H1 (cell line): ENCODE measurements at regions not wholly inside any gene's neighbourhood (a gene's known extent, or its start where the extent isn't known, plus 50 kb on each side); places are given as distances from the start of the nearest gene placed in this dataset.

Source experiments
- CTCF ChIA-PET: fragments of 300-600 bp; sonication (Branson Sonifier 250); formaldehyde crosslinking; loops from one replicate; lab custom pipeline; 2021; ENCODE audit not compliant: partially characterized antibody; lab: Charles Lee
- POLR2A ChIA-PET: fragments of 300-600 bp; sonication (Branson Sonifier 250); formaldehyde crosslinking; loops from one replicate; lab custom pipeline; 2021; ENCODE audit warnings: inconsistent platforms; ENCODE audit not compliant: partially characterized antibody; lab: Charles Lee
- DNase-seq, 2 experiments: peaks; one replicate each; pipeline versions ENCODE4 v3.0.0 to v3.0.0-alpha.2; 2010 to 2022; ENCODE audit warnings: low spot score in 2 of 2, low read depth in 1 of 2, mixed read lengths in 1 of 2
- FAIRE-seq: peaks from 2 replicates; lab custom pipeline; 2011; peaks lifted over from hg19 to GRCh38; lab: Jason Lieb, UNC
- H2AFZ ChIP-seq: 2 replicates; pipeline ENCODE4 v1.8.1; 2012; ENCODE audit warnings: low read length, inconsistent platforms
- H2AK5ac ChIP-seq: 2 replicates; pipeline ENCODE4 v1.6.1; 2013; ENCODE audit warnings: low read depth, low read length
- H2BK120ac ChIP-seq: replicated peaks from 2 replicates; pipeline ENCODE3; 2013; ENCODE audit warnings: low read depth, low read length, inconsistent platforms
- H2BK12ac ChIP-seq: 2 replicates; pipeline ENCODE4 v1.6.1; 2013; ENCODE audit warnings: low read depth, low read length
- H2BK15ac ChIP-seq: 2 replicates; pipeline ENCODE4 v1.6.1; 2013; ENCODE audit warnings: low read length
- H2BK20ac ChIP-seq: 2 replicates; pipeline ENCODE4 v1.6.1; 2013; ENCODE audit warnings: low read length
- H2BK5ac ChIP-seq: 2 replicates; pipeline ENCODE4 v1.6.1; 2013; ENCODE audit warnings: low read depth, low read length
- H3K14ac ChIP-seq: 2 replicates; pipeline ENCODE4 v1.6.1; 2013; ENCODE audit warnings: inconsistent platforms; ENCODE audit not compliant: insufficient read length
- H3K18ac ChIP-seq: 2 replicates; pipeline ENCODE4 v1.6.1; 2013; ENCODE audit warnings: low read length; ENCODE audit errors: extremely low read depth
- H3K23ac ChIP-seq: 2 replicates; pipeline ENCODE4 v1.6.1; 2013; ENCODE audit warnings: inconsistent platforms; ENCODE audit not compliant: insufficient read length
- H3K23me2 ChIP-seq: 2 replicates; pipeline ENCODE4 v1.6.1; 2013; ENCODE audit warnings: low read depth, low read length
- H3K27ac ChIP-seq: 2 replicates; pipeline ENCODE4 v1.6.1; 2011; ENCODE audit warnings: low read depth, low read length, inconsistent platforms
- H3K27me3 ChIP-seq, 4 experiments: replicated peaks in 1 of 4; 1 replicate in 1 of 4; 2 replicates in 3 of 4; pipeline versions ENCODE4 v1.6.1 to v1.8.1; 2011 to 2013; ENCODE audit warnings: low read length in 3 of 4, mild to moderate bottlenecking in 3 of 4, inconsistent platforms in 2 of 4, mixed read lengths in 2 of 4, moderate library complexity in 1 of 4; ENCODE audit not compliant: control insufficient read depth in 3 of 4, insufficient read depth in 3 of 4; ENCODE audit errors: extremely low read depth in 1 of 4
- H3K36me3 ChIP-seq, 4 experiments: 2 replicates each; pipeline versions ENCODE4 v1.6.1 to v1.8.1; 2011 to 2013; ENCODE audit warnings: mild to moderate bottlenecking in 4 of 4, low read length in 3 of 4, moderate library complexity in 2 of 4, control low read depth in 1 of 4, inconsistent platforms in 1 of 4; ENCODE audit not compliant: insufficient read depth in 4 of 4, control insufficient read depth in 2 of 4
- H3K4ac ChIP-seq: replicated peaks from 2 replicates; pipeline ENCODE3; 2013; ENCODE audit warnings: low read length, low read depth, mixed read lengths, inconsistent platforms; ENCODE audit not compliant: insufficient read length
- H3K4me1 ChIP-seq, 4 experiments: replicated peaks in 1 of 4; 1 replicate in 1 of 4; 2 replicates in 3 of 4; pipeline versions ENCODE4 v1.6.1 to v1.8.1; 2011 to 2013; ENCODE audit warnings: low read length in 3 of 4, inconsistent platforms in 2 of 4, mixed read lengths in 1 of 4; ENCODE audit not compliant: insufficient read depth in 4 of 4, control insufficient read depth in 3 of 4
- H3K4me2 ChIP-seq, 2 experiments: 2 replicates each; pipeline versions ENCODE4 v1.6.1 to v1.8.1; 2011 to 2013; ENCODE audit warnings: low read depth in 2 of 2, low read length in 2 of 2, control low read depth in 1 of 2, inconsistent platforms in 1 of 2, mild to moderate bottlenecking in 1 of 2; ENCODE audit not compliant: insufficient read depth in 1 of 2
- H3K4me3 ChIP-seq, 4 experiments: fragments of 200-600, 300-600 bp in 1 of 4; sonication (generic), shearing (Covaris generic), sonication (Bioruptor Twin) in 1 of 4; 2 replicates each; pipeline versions ENCODE4 v1.5.1 to v1.8.1; 2011 to 2016; ENCODE audit warnings: low read length in 4 of 4, low read depth in 3 of 4, control low read depth in 2 of 4, inconsistent platforms in 2 of 4, mild to moderate bottlenecking in 2 of 4, mixed read lengths in 1 of 4, moderate library complexity in 1 of 4; ENCODE audit not compliant: insufficient read depth in 2 of 4; ENCODE audit errors: extremely low read depth in 1 of 4
- H3K56ac ChIP-seq: replicated peaks from 2 replicates; pipeline ENCODE3; 2013; ENCODE audit warnings: low read depth, mild to moderate bottlenecking, mixed read lengths, low read length, inconsistent platforms; ENCODE audit not compliant: insufficient read length
- H3K79me1 ChIP-seq: 2 replicates; pipeline ENCODE4 v1.6.1; 2013; ENCODE audit warnings: low read depth, low read length, control low read depth
- H3K79me2 ChIP-seq, 2 experiments: 2 replicates each; pipeline versions ENCODE4 v1.6.1 to v1.8.1; 2012 to 2013; ENCODE audit warnings: low read length in 2 of 2, mild to moderate bottlenecking in 2 of 2, inconsistent platforms in 1 of 2; ENCODE audit not compliant: insufficient read depth in 2 of 2, control insufficient read depth in 1 of 2
- H3K9ac ChIP-seq, 4 experiments: replicated peaks in 1 of 4; 1 replicate in 1 of 4; 2 replicates in 3 of 4; pipeline versions ENCODE4 v1.6.1 to v1.8.1; 2011 to 2013; ENCODE audit warnings: low read depth in 3 of 4, low read length in 3 of 4, control low read depth in 2 of 4, mild to moderate bottlenecking in 2 of 4, moderate library complexity in 2 of 4, inconsistent platforms in 1 of 4; ENCODE audit errors: extremely low read depth in 1 of 4
- H3K9me3 ChIP-seq, 2 experiments: 2 replicates each; pipeline versions ENCODE4 v1.6.1 to v1.8.1; 2012 to 2013; ENCODE audit warnings: mild to moderate bottlenecking in 2 of 2, moderate library complexity in 2 of 2, control low read depth in 1 of 2, inconsistent platforms in 1 of 2, low read depth in 1 of 2, low read length in 1 of 2, mixed read lengths in 1 of 2; ENCODE audit not compliant: insufficient read depth in 2 of 2
- H4K20me1 ChIP-seq, 2 experiments: replicated peaks in 1 of 2; 2 replicates each; pipeline versions ENCODE3 to v1.8.1; 2011 to 2013; ENCODE audit warnings: inconsistent platforms in 2 of 2, low read length in 2 of 2, mild to moderate bottlenecking in 1 of 2; ENCODE audit not compliant: insufficient read depth in 2 of 2, control insufficient read depth in 1 of 2
- H4K5ac ChIP-seq: 2 replicates; pipeline ENCODE4 v1.6.1; 2013; ENCODE audit warnings: low read length, low read depth, mixed read lengths, inconsistent platforms; ENCODE audit not compliant: insufficient read length
- H4K8ac ChIP-seq: 2 replicates; pipeline ENCODE4 v1.8.0; 2013; ENCODE audit warnings: mild to moderate bottlenecking, moderate library complexity, low read length, inconsistent platforms; ENCODE audit not compliant: insufficient read depth; ENCODE audit errors: extremely low read depth
- H4K91ac ChIP-seq: replicated peaks from 2 replicates; pipeline ENCODE3; 2013; ENCODE audit warnings: low read length, mixed read lengths, inconsistent platforms; ENCODE audit not compliant: insufficient read length
- CHD2 ChIP-seq: IDR thresholded peaks from 2 replicates; pipeline ENCODE4 v1.6.1; 2012; ENCODE audit warnings: low read length, improper control_type of control experiment
- EP300 ChIP-seq, 2 experiments: IDR thresholded peaks; 1 replicate in 1 of 2; 2 replicates in 1 of 2; pipeline ENCODE4 v1.6.1; 2011 to 2012; ENCODE audit warnings: low read depth in 2 of 2, low read length in 2 of 2, mild to moderate bottlenecking in 2 of 2, borderline replicate concordance in 1 of 2, inconsistent platforms in 1 of 2, moderate library complexity in 1 of 2
- PHF8 ChIP-seq: fragments of 200-600 bp; sonication (generic); conservative IDR thresholded peaks from 2 replicates; pipeline ENCODE4 v1.7.1; 2012; ENCODE audit warnings: low read depth, mild to moderate bottlenecking, inconsistent platforms, low read length, moderate library complexity
- SP1 ChIP-seq: IDR thresholded peaks from 2 replicates; pipeline ENCODE4 v1.6.1; 2011; ENCODE audit warnings: low read depth, low read length
- TBP ChIP-seq: IDR thresholded peaks from 2 replicates; pipeline ENCODE4 v1.6.1; 2011; ENCODE audit warnings: low read depth, low read length, improper control_type of control experiment
- TEAD4 ChIP-seq: IDR thresholded peaks from 2 replicates; pipeline ENCODE4 v1.6.1; 2012; ENCODE audit warnings: low read depth, low read length, inconsistent platforms, mixed read lengths
- WGBS, 2 experiments: shearing (Covaris generic) in 1 of 2; methylation state at CpG; one replicate each; pipeline versions ENCODE4 v1.1.6 to v1.1.7; 2013 to 2015; ENCODE audit warnings: low lambda C conversion rate in 2 of 2, mixed read lengths in 2 of 2, inconsistent platforms in 1 of 2, low coverage in 1 of 2, missing lambda C conversion rate in 1 of 2; ENCODE audit not compliant: insufficient replicate concordance in 2 of 2, insufficient coverage in 1 of 2, insufficient read length in 1 of 2; ENCODE audit errors: extremely low coverage in 1 of 2, missing lambda C conversion rate in 1 of 2; 5-methylcytosine and 5-hydroxymethylcytosine counted together
- TF ChIP-seq, protein P1 (sequence below), 3 experiments: IDR thresholded peaks; 1 replicate in 2 of 3; 2 replicates in 1 of 3; pipeline versions ENCODE4 v1.5.1 to v1.6.1; 2011; ENCODE audit warnings: low read length in 3 of 3, mild to moderate bottlenecking in 3 of 3, inconsistent platforms in 2 of 3, low read depth in 1 of 3, moderate library complexity in 1 of 3; ENCODE audit not compliant: insufficient read depth in 1 of 3; ENCODE audit errors: control extremely low read depth in 1 of 3
- TF ChIP-seq, protein P2 (sequence below): IDR thresholded peaks from 2 replicates; pipeline ENCODE4 v1.6.1; 2011; ENCODE audit warnings: low read length, improper control_type of control experiment
- TF ChIP-seq, protein P3 (sequence below): IDR thresholded peaks from 2 replicates; pipeline ENCODE4 v1.6.1; 2012; ENCODE audit warnings: inconsistent platforms

GRCh38 chrX:39676434-39676833, 421.3 kb downstream of the BCOR start:
- DNase-seq (no peak), FAIRE-seq (no peak)
- CTCF ChIA-PET: interaction anchor here (0.6 to 1.0 kb wide), 2 partner anchors 9 to 281 kb away, joined by 3 read pairs; no protein-coding TSS in a partner anchor
- no peak overlapping the region for H3K14ac ChIP-seq
- TF ChIP-seq, protein P1, sequence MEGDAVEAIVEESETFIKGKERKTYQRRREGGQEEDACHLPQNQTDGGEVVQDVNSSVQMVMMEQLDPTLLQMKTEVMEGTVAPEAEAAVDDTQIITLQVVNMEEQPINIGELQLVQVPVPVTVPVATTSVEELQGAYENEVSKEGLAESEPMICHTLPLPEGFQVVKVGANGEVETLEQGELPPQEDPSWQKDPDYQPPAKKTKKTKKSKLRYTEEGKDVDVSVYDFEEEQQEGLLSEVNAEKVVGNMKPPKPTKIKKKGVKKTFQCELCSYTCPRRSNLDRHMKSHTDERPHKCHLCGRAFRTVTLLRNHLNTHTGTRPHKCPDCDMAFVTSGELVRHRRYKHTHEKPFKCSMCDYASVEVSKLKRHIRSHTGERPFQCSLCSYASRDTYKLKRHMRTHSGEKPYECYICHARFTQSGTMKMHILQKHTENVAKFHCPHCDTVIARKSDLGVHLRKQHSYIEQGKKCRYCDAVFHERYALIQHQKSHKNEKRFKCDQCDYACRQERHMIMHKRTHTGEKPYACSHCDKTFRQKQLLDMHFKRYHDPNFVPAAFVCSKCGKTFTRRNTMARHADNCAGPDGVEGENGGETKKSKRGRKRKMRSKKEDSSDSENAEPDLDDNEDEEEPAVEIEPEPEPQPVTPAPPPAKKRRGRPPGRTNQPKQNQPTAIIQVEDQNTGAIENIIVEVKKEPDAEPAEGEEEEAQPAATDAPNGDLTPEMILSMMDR (IDR thresholded peaks at IDR 0.05; ENCODE audit: control extremely low read depth in 1 of 3, insufficient read depth in 1 of 3, low read depth in 1 of 3, low read length in 3 of 3): no peak
- TF ChIP-seq TBP: no peak
- TF ChIP-seq, protein P2, sequence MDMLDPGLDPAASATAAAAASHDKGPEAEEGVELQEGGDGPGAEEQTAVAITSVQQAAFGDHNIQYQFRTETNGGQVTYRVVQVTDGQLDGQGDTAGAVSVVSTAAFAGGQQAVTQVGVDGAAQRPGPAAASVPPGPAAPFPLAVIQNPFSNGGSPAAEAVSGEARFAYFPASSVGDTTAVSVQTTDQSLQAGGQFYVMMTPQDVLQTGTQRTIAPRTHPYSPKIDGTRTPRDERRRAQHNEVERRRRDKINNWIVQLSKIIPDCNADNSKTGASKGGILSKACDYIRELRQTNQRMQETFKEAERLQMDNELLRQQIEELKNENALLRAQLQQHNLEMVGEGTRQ: no peak
- no peak for TF ChIP-seq CHD2
- no peak for TF ChIP-seq SP1
- TF ChIP-seq, protein P3, sequence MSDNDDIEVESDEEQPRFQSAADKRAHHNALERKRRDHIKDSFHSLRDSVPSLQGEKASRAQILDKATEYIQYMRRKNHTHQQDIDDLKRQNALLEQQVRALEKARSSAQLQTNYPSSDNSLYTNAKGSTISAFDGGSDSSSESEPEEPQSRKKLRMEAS: no peak
- no peak for TF ChIP-seq TEAD4
- TF ChIP-seq EP300 (IDR thresholded peaks at IDR 0.05; ENCODE audit: borderline replicate concordance in 1 of 2, low read depth in 2 of 2, low read length in 2 of 2): no peak
- no peak for TF ChIP-seq PHF8
- H2BK20ac ChIP-seq: no peak overlapping the region
- peaks cover 0 to 6% (median 0%) of the 10 kb centered on the region in 4 experiments; a peak in 1 of 7 replicates for H3K4me1 ChIP-seq
- H2BK12ac ChIP-seq: no peak overlapping the region
- POLR2A ChIA-PET: no interaction called here
- no peak overlapping the region for H3K27ac ChIP-seq
- WGBS, 2 experiments: 89% methylated on average over 3 of the region's 3 CpGs; no CpG with 5 or more reads in 1 of the 2 experiments
- no peaks in the 10 kb centered on the region for H3K79me2 ChIP-seq
- no peak overlapping the region for H2AFZ ChIP-seq
- no peaks in the 10 kb centered on the region for H3K36me3 ChIP-seq
- no peak overlapping the region for H3K56ac ChIP-seq
- no peaks in the 10 kb centered on the region for H3K9me3 ChIP-seq
- no peak overlapping the region for H3K9ac ChIP-seq
- no peak overlapping the region for H3K4me3 ChIP-seq
- H3K27me3 ChIP-seq: no peaks in the 10 kb centered on the region
- H3K23ac ChIP-seq: no peak overlapping the region
- H3K79me1 ChIP-seq: no peaks in the 10 kb centered on the region
- no peak overlapping the region for H2AK5ac ChIP-seq
- H2BK5ac ChIP-seq: no peak overlapping the region
- no peak overlapping the region for H2BK15ac ChIP-seq
- no peaks in the 10 kb centered on the region for H3K23me2 ChIP-seq
- no peak overlapping the region for H4K5ac ChIP-seq
- H4K91ac ChIP-seq: no peak overlapping the region
- no peak overlapping the region for H4K8ac ChIP-seq
- H3K18ac ChIP-seq: no peak overlapping the region
- H3K4me2 ChIP-seq: no peak overlapping the region
- no peak overlapping the region for H3K4ac ChIP-seq
- no peaks in the 10 kb centered on the region for H4K20me1 ChIP-seq
- H2BK120ac ChIP-seq: no peak overlapping the region
